Fibroblast of lung (primary cell): ENCODE measurements at regions not wholly inside any gene's neighbourhood (a gene's known extent, or its start where the extent isn't known, plus 50 kb on each side); places are given as distances from the start of the nearest gene placed in this dataset.

Source experiments
- DNase-seq, 2 donors: peaks; one replicate each; pipeline versions ENCODE4 v3.0.0 to v3.0.0-alpha.2; 2010; ENCODE audit warnings: low read depth in 2 of 2
- H2AFZ ChIP-seq: 2 replicates; pipeline ENCODE4 v1.5.1; 2012; ENCODE audit warnings: low read length, control low read depth, inconsistent platforms
- H3K27ac ChIP-seq: 2 replicates; pipeline ENCODE4 v1.5.1; 2011; ENCODE audit warnings: low read length, control low read depth; ENCODE audit not compliant: insufficient read depth
- H3K27me3 ChIP-seq: 2 replicates; pipeline ENCODE4 v1.5.1; 2011; ENCODE audit warnings: mild to moderate bottlenecking, low read length; ENCODE audit not compliant: control insufficient read depth, insufficient read depth
- H3K36me3 ChIP-seq: 2 replicates; pipeline ENCODE4 v1.5.1; 2011; ENCODE audit warnings: low read length; ENCODE audit not compliant: control insufficient read depth, insufficient read depth
- H3K4me1 ChIP-seq: 2 replicates; pipeline ENCODE4 v1.5.1; 2011; ENCODE audit warnings: low read length; ENCODE audit not compliant: control insufficient read depth, insufficient read depth; ENCODE audit errors: extremely low read depth
- H3K4me2 ChIP-seq: 2 replicates; pipeline ENCODE4 v1.5.1; 2011; ENCODE audit warnings: low read length, control low read depth; ENCODE audit not compliant: insufficient read depth; ENCODE audit errors: extremely low read depth
- H3K4me3 ChIP-seq, 4 experiments: fragments of 200-600 bp in 1 of 4; sonication (generic) in 1 of 4; replicated peaks in 1 of 4; 2 replicates each; pipeline ENCODE4 v1.5.1; 2011 to 2016; ENCODE audit warnings: low read length in 4 of 4, low read depth in 3 of 4, mild to moderate bottlenecking in 3 of 4, control low read depth in 2 of 4, inconsistent platforms in 1 of 4, mixed read lengths in 1 of 4; ENCODE audit not compliant: insufficient read depth in 1 of 4; ENCODE audit errors: control extremely low read depth in 1 of 4
- H3K79me2 ChIP-seq: 2 replicates; pipeline ENCODE4 v1.5.1; 2012; ENCODE audit warnings: mild to moderate bottlenecking, low read length, inconsistent platforms; ENCODE audit not compliant: control insufficient read depth, insufficient read depth
- H3K9ac ChIP-seq: 2 replicates; pipeline ENCODE4 v1.5.1; 2011; ENCODE audit warnings: mild to moderate bottlenecking, low read length, control low read depth; ENCODE audit not compliant: insufficient read depth
- H3K9me3 ChIP-seq: 2 replicates; pipeline ENCODE4 v1.5.1; 2012; ENCODE audit warnings: low read depth, low read length; ENCODE audit not compliant: control insufficient read depth, insufficient read depth
- H4K20me1 ChIP-seq: 2 replicates; pipeline ENCODE4 v1.5.1; 2011; ENCODE audit warnings: low read length; ENCODE audit not compliant: control insufficient read depth, insufficient read depth; ENCODE audit errors: extremely low read depth
- EZH2 ChIP-seq: IDR thresholded peaks from 2 replicates; pipeline ENCODE4 v1.5.1; 2012; ENCODE audit warnings: low read length, control low read depth, mild to moderate bottlenecking; ENCODE audit errors: missing control alignments
- TF ChIP-seq, protein P1 (sequence below), 2 donors: IDR thresholded peaks in 1 of 2; conservative IDR thresholded peaks in 1 of 2; 1 replicate in 1 of 2; 2 replicates in 1 of 2; pipeline ENCODE4 v1.5.1; 2011 to 2012; ENCODE audit warnings: low read length in 2 of 2, control low read depth in 1 of 2, inconsistent platforms in 1 of 2, low read depth in 1 of 2, mild to moderate bottlenecking in 1 of 2

GRCh38 chr16:13772782-13773181, 147.2 kb upstream of the ERCC4 start:
- H3K9me3 ChIP-seq = no peaks in the 10 kb centered on the region
- DNase-seq = no peak
- H3K79me2 ChIP-seq = no peaks in the 10 kb centered on the region
- TF ChIP-seq, protein P1, sequence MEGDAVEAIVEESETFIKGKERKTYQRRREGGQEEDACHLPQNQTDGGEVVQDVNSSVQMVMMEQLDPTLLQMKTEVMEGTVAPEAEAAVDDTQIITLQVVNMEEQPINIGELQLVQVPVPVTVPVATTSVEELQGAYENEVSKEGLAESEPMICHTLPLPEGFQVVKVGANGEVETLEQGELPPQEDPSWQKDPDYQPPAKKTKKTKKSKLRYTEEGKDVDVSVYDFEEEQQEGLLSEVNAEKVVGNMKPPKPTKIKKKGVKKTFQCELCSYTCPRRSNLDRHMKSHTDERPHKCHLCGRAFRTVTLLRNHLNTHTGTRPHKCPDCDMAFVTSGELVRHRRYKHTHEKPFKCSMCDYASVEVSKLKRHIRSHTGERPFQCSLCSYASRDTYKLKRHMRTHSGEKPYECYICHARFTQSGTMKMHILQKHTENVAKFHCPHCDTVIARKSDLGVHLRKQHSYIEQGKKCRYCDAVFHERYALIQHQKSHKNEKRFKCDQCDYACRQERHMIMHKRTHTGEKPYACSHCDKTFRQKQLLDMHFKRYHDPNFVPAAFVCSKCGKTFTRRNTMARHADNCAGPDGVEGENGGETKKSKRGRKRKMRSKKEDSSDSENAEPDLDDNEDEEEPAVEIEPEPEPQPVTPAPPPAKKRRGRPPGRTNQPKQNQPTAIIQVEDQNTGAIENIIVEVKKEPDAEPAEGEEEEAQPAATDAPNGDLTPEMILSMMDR (conservative IDR thresholded peaks at IDR 0.05 in 1 of 2, IDR thresholded peaks at IDR 0.05 in 1 of 2; ENCODE audit: low read depth in 1 of 2, low read length in 2 of 2) = no peak
- TF ChIP-seq EZH2 = no peak
- no peaks in the 10 kb centered on the region for H3K4me1 ChIP-seq
- no peak overlapping the region for H2AFZ ChIP-seq
- no peaks in the 10 kb centered on the region for H3K36me3 ChIP-seq
- H3K4me2 ChIP-seq = no peak overlapping the region
- H4K20me1 ChIP-seq = no peaks in the 10 kb centered on the region
- no peak overlapping the region for H3K4me3 ChIP-seq
- H3K27ac ChIP-seq = no peak overlapping the region
- no peak overlapping the region for H3K9ac ChIP-seq
- no peaks in the 10 kb centered on the region for H3K27me3 ChIP-seq

- TF ChIP-seq, protein P1 (conservative IDR thresholded peaks at IDR 0.05 in 1 of 2, IDR thresholded peaks at IDR 0.05 in 1 of 2; ENCODE audit: low read depth in 1 of 2, low read length in 2 of 2) = no peak
- no peak for TF ChIP-seq EZH2
- H3K4me2 ChIP-seq = no peak overlapping the region
- no peaks in the 10 kb centered on the region for H4K20me1 ChIP-seq
Observed at GRCh38 chr16:13779676-13780075, 140.3 kb upstream of the ERCC4 start.

GRCh38 chr16:13780406-13781168, 139.4 kb upstream of the ERCC4 start:
- Histone ChIP-seq H3K4me1 (no peaks in the 10 kb centered on the region), H3K27ac (no peak overlapping the region), H3K4me3 (no peak overlapping the region), H3K79me2 (no peaks in the 10 kb centered on the region), H3K4me2 (no peak overlapping the region), H2AFZ (no peak overlapping the region), H3K36me3 (no peaks in the 10 kb centered on the region), H4K20me1 (no peaks in the 10 kb centered on the region), H3K9me3 (no peaks in the 10 kb centered on the region), H3K27me3 (no peaks in the 10 kb centered on the region), H3K9ac (no peak overlapping the region)
- no peak for DNase-seq
- TF ChIP-seq EZH2 = no peak
- TF ChIP-seq, protein P1 (conservative IDR thresholded peaks at IDR 0.05 in 1 of 2, IDR thresholded peaks at IDR 0.05 in 1 of 2; ENCODE audit: low read depth in 1 of 2, low read length in 2 of 2) = no peak

More at GRCh38 chr16:13779676-13780075, 140.3 kb upstream of the ERCC4 start:
- H3K36me3 ChIP-seq = no peaks in the 10 kb centered on the region
- H3K27ac ChIP-seq = no peak overlapping the region
- H3K79me2 ChIP-seq = no peaks in the 10 kb centered on the region
- no peak overlapping the region for H3K9ac ChIP-seq
- no peaks in the 10 kb centered on the region for H3K9me3 ChIP-seq
- H3K4me3 ChIP-seq = no peak overlapping the region
- no peaks in the 10 kb centered on the region for H3K4me1 ChIP-seq
- no peak overlapping the region for H2AFZ ChIP-seq
- no peaks in the 10 kb centered on the region for H3K27me3 ChIP-seq
- no peak for DNase-seq
